ENCODE measurements at regions not wholly inside any gene's neighbourhood (a gene's known extent, or its start where the extent isn't known, plus 50 kb on each side); places are given as distances from the start of the nearest gene placed in this dataset.

GRCh38 chr3:117026401-117026800 is 316.8 kb downstream of the TUSC7 start:
- H3K9me3 Mint-ChIP-seq (ENCODE audit: unreplicated experiment) = no peaks in the 10 kb centered on the region
- Histone ChIP-seq H3K36me3 (ENCODE audit: insufficient read depth, low read length) (no peaks in the 10 kb centered on the region), H2AFZ (ENCODE audit: low read depth, low read length) (no peak overlapping the region), H3K9me3 (ENCODE audit: insufficient read depth, low read depth, low read length) (no peaks in the 10 kb centered on the region), H3K79me2 (ENCODE audit: insufficient read depth, low read length) (no peaks in the 10 kb centered on the region), H3K4me1 (ENCODE audit: insufficient read depth, low read length) (no peaks in the 10 kb centered on the region), H3K27ac (ENCODE audit: low read depth, low read length) (no peak overlapping the region), H3K27me3 (ENCODE audit: insufficient read depth, low read length) (no peaks in the 10 kb centered on the region), H3K4me2 (ENCODE audit: low read length) (no peak overlapping the region), H3K9ac (ENCODE audit: low read length) (no peak overlapping the region), H4K20me1 (ENCODE audit: insufficient read depth, low read length) (no peaks in the 10 kb centered on the region), H3K4me3 (ENCODE audit: insufficient read depth, low read depth, low read length) (no peak overlapping the region)
- FAIRE-seq (no peak), DNase-seq (ENCODE audit: low read depth) (no peak)
- no peak overlapping the region for H3K27ac Mint-ChIP-seq (ENCODE audit: unreplicated experiment)
- TF ChIP-seq, protein P1, sequence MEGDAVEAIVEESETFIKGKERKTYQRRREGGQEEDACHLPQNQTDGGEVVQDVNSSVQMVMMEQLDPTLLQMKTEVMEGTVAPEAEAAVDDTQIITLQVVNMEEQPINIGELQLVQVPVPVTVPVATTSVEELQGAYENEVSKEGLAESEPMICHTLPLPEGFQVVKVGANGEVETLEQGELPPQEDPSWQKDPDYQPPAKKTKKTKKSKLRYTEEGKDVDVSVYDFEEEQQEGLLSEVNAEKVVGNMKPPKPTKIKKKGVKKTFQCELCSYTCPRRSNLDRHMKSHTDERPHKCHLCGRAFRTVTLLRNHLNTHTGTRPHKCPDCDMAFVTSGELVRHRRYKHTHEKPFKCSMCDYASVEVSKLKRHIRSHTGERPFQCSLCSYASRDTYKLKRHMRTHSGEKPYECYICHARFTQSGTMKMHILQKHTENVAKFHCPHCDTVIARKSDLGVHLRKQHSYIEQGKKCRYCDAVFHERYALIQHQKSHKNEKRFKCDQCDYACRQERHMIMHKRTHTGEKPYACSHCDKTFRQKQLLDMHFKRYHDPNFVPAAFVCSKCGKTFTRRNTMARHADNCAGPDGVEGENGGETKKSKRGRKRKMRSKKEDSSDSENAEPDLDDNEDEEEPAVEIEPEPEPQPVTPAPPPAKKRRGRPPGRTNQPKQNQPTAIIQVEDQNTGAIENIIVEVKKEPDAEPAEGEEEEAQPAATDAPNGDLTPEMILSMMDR (IDR thresholded peaks at IDR 0.05; ENCODE audit: insufficient read depth, low read depth, low read length) = no peak
- TF ChIP-seq EZH2 (IDR thresholded peaks at IDR 0.05; ENCODE audit: insufficient read depth, low read length) = no peak
- peaks cover 3% of the 10 kb centered on the region for H3K27me3 Mint-ChIP-seq (ENCODE audit: low read depth, unreplicated experiment)
- no peaks in the 10 kb centered on the region for H3K36me3 Mint-ChIP-seq (ENCODE audit: low read depth, unreplicated experiment)
- no peak overlapping the region for H3K4me3 Mint-ChIP-seq (ENCODE audit: unreplicated experiment)
- no peaks in the 10 kb centered on the region for H3K4me1 Mint-ChIP-seq (ENCODE audit: low read depth, unreplicated experiment)

- no peaks in the 10 kb centered on the region for H3K36me3 ChIP-seq (ENCODE audit: insufficient read depth, low read length)
- no peak for DNase-seq (ENCODE audit: low read depth)
- H3K4me1 ChIP-seq (ENCODE audit: insufficient read depth, low read length) = peaks cover 15% of the 10 kb centered on the region
- peak overlapping the region; percentile 8 for H3K9ac ChIP-seq (ENCODE audit: low read length)
- TF ChIP-seq, protein P1 (IDR thresholded peaks at IDR 0.05; ENCODE audit: insufficient read depth, low read depth, low read length) = no peak
- no peak for TF ChIP-seq EZH2 (IDR thresholded peaks at IDR 0.05; ENCODE audit: insufficient read depth, low read length)
- Mint-ChIP-seq H3K4me1 (ENCODE audit: low read depth, unreplicated experiment) (peaks cover 9% of the 10 kb centered on the region), H3K4me3 (ENCODE audit: unreplicated experiment) (no peak overlapping the region), H3K9me3 (ENCODE audit: unreplicated experiment) (no peaks in the 10 kb centered on the region), H3K27ac (ENCODE audit: unreplicated experiment) (no peak overlapping the region), H3K36me3 (ENCODE audit: low read depth, unreplicated experiment) (no peaks in the 10 kb centered on the region), H3K27me3 (ENCODE audit: low read depth, unreplicated experiment) (no peaks in the 10 kb centered on the region)
- H3K27ac ChIP-seq (ENCODE audit: low read depth, low read length) = peak overlapping the region; percentile 53
- peak overlapping the region; percentile 73 for H3K4me2 ChIP-seq (ENCODE audit: low read length)
- no peaks in the 10 kb centered on the region for H3K27me3 ChIP-seq (ENCODE audit: insufficient read depth, low read length)
- no peaks in the 10 kb centered on the region for H4K20me1 ChIP-seq (ENCODE audit: insufficient read depth, low read length)
- no peaks in the 10 kb centered on the region for H3K9me3 ChIP-seq (ENCODE audit: insufficient read depth, low read depth, low read length)
- H2AFZ ChIP-seq (ENCODE audit: low read depth, low read length) = peak overlapping the region; percentile 3
- H3K4me3 ChIP-seq (ENCODE audit: insufficient read depth, low read depth, low read length) = no peak overlapping the region
- FAIRE-seq = no peak
- H3K79me2 ChIP-seq (ENCODE audit: insufficient read depth, low read length) = no peaks in the 10 kb centered on the region
These were observed 326.2 kb downstream of the TUSC7 start for GRCh38 chr3:117035745-117036144.

DNA sequence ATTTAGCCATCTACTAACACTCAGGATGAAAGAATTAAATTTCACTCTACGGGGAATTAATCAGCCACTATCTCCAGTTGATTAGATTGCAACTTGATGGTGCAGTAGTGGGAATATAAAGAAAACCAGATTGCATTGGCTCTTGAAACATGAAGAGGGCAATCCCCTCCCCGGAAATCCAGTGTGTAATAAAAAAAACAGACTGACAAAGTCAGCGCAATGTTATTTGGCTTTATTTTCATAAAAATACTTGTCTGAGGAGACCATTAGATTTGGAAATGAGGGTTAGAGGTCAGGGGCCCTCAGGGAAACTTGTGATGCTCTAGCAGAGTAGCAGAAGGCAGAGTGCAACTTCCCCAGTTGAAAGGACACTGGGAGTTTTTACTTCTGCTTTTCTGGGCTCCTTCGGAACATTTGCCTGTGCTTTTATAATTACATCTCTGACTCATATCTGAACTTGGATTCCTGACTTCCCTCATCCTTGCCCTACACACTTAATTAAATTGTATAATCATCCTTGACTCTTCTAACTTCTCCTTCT is 326.8 kb downstream of the TUSC7 start:
- FAIRE-seq = no peak
- no peaks in the 10 kb centered on the region for H3K27me3 ChIP-seq (ENCODE audit: insufficient read depth, low read length)
- Mint-ChIP-seq H3K36me3 (ENCODE audit: low read depth, unreplicated experiment) (no peaks in the 10 kb centered on the region), H3K4me3 (ENCODE audit: unreplicated experiment) (no peak overlapping the region), H3K27ac (ENCODE audit: unreplicated experiment) (no peak overlapping the region), H3K4me1 (ENCODE audit: low read depth, unreplicated experiment) (peaks cover 9% of the 10 kb centered on the region), H3K9me3 (ENCODE audit: unreplicated experiment) (no peaks in the 10 kb centered on the region), H3K27me3 (ENCODE audit: low read depth, unreplicated experiment) (no peaks in the 10 kb centered on the region)
- H3K4me3 ChIP-seq (ENCODE audit: insufficient read depth, low read depth, low read length) = peak overlapping the region; percentile 12
- H3K4me2 ChIP-seq (ENCODE audit: low read length) = peak overlapping the region; percentile 73
- peak; percentile 47 for DNase-seq (ENCODE audit: low read depth)
- TF ChIP-seq, protein P1 (IDR thresholded peaks at IDR 0.05; ENCODE audit: insufficient read depth, low read depth, low read length) = no peak
- no peak for TF ChIP-seq EZH2 (IDR thresholded peaks at IDR 0.05; ENCODE audit: insufficient read depth, low read length)
- H3K9ac ChIP-seq (ENCODE audit: low read length) = peak overlapping the region; percentile 8
- H4K20me1 ChIP-seq (ENCODE audit: insufficient read depth, low read length) = no peaks in the 10 kb centered on the region
- no peaks in the 10 kb centered on the region for H3K36me3 ChIP-seq (ENCODE audit: insufficient read depth, low read length)
- peaks cover 15% of the 10 kb centered on the region for H3K4me1 ChIP-seq (ENCODE audit: insufficient read depth, low read length)
- peak overlapping the region; percentile 53 for H3K27ac ChIP-seq (ENCODE audit: low read depth, low read length)
- no peaks in the 10 kb centered on the region for H3K9me3 ChIP-seq (ENCODE audit: insufficient read depth, low read depth, low read length)
- no peaks in the 10 kb centered on the region for H3K79me2 ChIP-seq (ENCODE audit: insufficient read depth, low read length)
- no peak overlapping the region for H2AFZ ChIP-seq (ENCODE audit: low read depth, low read length)

Measured in astrocyte (in vitro differentiated cells and primary cell).